WTC11 (cell line): ENCODE measurements at regions not wholly inside any gene's neighbourhood (a gene's known extent, or its start where the extent isn't known, plus 50 kb on each side); places are given as distances from the start of the nearest gene placed in this dataset.

ENCODE experiments used
- ATF1 ChIP-seq: sonication (generic); formaldehyde crosslinking; IDR thresholded peaks from 2 replicates; pipeline ENCODE4 v1.8.1; 2023; ENCODE audit warnings: mild to moderate bottlenecking, moderate library complexity, missing genetic modification reagents
- ETV6 ChIP-seq: sonication (generic); formaldehyde crosslinking; IDR thresholded peaks from 2 replicates; pipeline ENCODE4 v1.8.1; 2022; ENCODE audit warnings: mild to moderate bottlenecking, missing genetic modification reagents
- NR1H2 ChIP-seq: sonication (generic); formaldehyde crosslinking; IDR thresholded peaks from 2 replicates; pipeline ENCODE4 v1.9.0; 2021; ENCODE audit warnings: mild to moderate bottlenecking, moderate library complexity, missing genetic modification reagents
- NR2C2 ChIP-seq: sonication (generic); formaldehyde crosslinking; IDR thresholded peaks from 2 replicates; pipeline ENCODE4 v1.8.0; 2022; ENCODE audit warnings: mild to moderate bottlenecking, missing genetic modification reagents
- NR3C1 ChIP-seq: sonication (generic); formaldehyde crosslinking; conservative IDR thresholded peaks from 2 replicates; pipeline ENCODE4 v1.8.1; 2023; ENCODE audit warnings: low read depth, mild to moderate bottlenecking, missing genetic modification reagents
- RORB ChIP-seq: fragments of 250-450 bp; sonication (Bioruptor Pico); IDR thresholded peaks from 2 replicates; pipeline ENCODE4 v1.9.0; 2021; ENCODE audit warnings: mild to moderate bottlenecking
- SMAD3 ChIP-seq: sonication (generic); formaldehyde crosslinking; IDR thresholded peaks from 2 replicates; pipeline ENCODE4 v1.8.0; 2022; ENCODE audit warnings: missing genetic modification reagents, mild to moderate bottlenecking, borderline replicate concordance
- SP1 ChIP-seq: sonication (generic); formaldehyde crosslinking; conservative IDR thresholded peaks from 2 replicates; pipeline ENCODE4 v1.8.1; 2022; ENCODE audit warnings: missing genetic modification reagents
- TEAD4 ChIP-seq: sonication (generic); formaldehyde crosslinking; IDR thresholded peaks from 2 replicates; pipeline ENCODE4 v1.8.0; 2022; ENCODE audit warnings: mild to moderate bottlenecking, missing genetic modification reagents
- ZBTB21 ChIP-seq: sonication (generic); formaldehyde crosslinking; IDR thresholded peaks from 2 replicates; pipeline ENCODE4 v1.8.1; 2023; ENCODE audit warnings: mild to moderate bottlenecking, missing genetic modification reagents, borderline replicate concordance
- TF ChIP-seq, protein P1 (sequence below): fragments of 200-600 bp; IDR thresholded peaks from 2 replicates; pipeline ENCODE4 v1.8.0; 2022; ENCODE audit warnings: antibody characterized with exemption
- TF ChIP-seq, protein P2 (sequence below): sonication (generic); formaldehyde crosslinking; conservative IDR thresholded peaks from 2 replicates; pipeline ENCODE4 v1.8.1; 2023; ENCODE audit warnings: mild to moderate bottlenecking, low read depth, missing genetic modification reagents, moderate library complexity
- TF ChIP-seq, protein P3 (sequence below): sonication (generic); formaldehyde crosslinking; IDR thresholded peaks from 2 replicates; pipeline ENCODE4 v1.8.1; 2023; ENCODE audit warnings: mild to moderate bottlenecking, missing genetic modification reagents, moderate library complexity
- TF ChIP-seq, protein P4 (sequence below): sonication (generic); formaldehyde crosslinking; IDR thresholded peaks from 2 replicates; pipeline ENCODE4 v1.8.0; 2022; ENCODE audit warnings: mild to moderate bottlenecking, missing genetic modification reagents

DNA sequence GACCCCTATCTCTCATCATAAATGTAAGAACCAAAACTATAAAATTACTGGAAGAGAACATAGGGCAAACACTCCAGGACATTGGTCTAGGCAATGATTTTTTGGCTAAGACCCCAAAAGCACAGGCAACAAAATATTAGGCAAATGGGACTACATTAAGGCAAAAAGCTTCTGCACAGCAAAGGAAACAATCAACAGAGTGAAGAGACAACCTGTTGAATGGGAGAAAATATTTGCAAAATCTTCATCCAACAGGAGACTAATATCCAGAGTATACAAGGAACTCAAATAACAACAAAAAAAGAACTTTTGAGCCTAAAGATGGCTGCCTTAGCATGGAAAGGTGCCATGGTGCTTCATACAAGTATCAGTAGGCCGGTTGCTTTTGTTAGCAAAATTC, 111.1 kb upstream of the FMR1 start:
- TF ChIP-seq, protein P1, sequence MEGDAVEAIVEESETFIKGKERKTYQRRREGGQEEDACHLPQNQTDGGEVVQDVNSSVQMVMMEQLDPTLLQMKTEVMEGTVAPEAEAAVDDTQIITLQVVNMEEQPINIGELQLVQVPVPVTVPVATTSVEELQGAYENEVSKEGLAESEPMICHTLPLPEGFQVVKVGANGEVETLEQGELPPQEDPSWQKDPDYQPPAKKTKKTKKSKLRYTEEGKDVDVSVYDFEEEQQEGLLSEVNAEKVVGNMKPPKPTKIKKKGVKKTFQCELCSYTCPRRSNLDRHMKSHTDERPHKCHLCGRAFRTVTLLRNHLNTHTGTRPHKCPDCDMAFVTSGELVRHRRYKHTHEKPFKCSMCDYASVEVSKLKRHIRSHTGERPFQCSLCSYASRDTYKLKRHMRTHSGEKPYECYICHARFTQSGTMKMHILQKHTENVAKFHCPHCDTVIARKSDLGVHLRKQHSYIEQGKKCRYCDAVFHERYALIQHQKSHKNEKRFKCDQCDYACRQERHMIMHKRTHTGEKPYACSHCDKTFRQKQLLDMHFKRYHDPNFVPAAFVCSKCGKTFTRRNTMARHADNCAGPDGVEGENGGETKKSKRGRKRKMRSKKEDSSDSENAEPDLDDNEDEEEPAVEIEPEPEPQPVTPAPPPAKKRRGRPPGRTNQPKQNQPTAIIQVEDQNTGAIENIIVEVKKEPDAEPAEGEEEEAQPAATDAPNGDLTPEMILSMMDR: no peak
- TF ChIP-seq, protein P2, sequence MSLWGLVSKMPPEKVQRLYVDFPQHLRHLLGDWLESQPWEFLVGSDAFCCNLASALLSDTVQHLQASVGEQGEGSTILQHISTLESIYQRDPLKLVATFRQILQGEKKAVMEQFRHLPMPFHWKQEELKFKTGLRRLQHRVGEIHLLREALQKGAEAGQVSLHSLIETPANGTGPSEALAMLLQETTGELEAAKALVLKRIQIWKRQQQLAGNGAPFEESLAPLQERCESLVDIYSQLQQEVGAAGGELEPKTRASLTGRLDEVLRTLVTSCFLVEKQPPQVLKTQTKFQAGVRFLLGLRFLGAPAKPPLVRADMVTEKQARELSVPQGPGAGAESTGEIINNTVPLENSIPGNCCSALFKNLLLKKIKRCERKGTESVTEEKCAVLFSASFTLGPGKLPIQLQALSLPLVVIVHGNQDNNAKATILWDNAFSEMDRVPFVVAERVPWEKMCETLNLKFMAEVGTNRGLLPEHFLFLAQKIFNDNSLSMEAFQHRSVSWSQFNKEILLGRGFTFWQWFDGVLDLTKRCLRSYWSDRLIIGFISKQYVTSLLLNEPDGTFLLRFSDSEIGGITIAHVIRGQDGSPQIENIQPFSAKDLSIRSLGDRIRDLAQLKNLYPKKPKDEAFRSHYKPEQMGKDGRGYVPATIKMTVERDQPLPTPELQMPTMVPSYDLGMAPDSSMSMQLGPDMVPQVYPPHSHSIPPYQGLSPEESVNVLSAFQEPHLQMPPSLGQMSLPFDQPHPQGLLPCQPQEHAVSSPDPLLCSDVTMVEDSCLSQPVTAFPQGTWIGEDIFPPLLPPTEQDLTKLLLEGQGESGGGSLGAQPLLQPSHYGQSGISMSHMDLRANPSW: no peak
- TF ChIP-seq, protein P3, sequence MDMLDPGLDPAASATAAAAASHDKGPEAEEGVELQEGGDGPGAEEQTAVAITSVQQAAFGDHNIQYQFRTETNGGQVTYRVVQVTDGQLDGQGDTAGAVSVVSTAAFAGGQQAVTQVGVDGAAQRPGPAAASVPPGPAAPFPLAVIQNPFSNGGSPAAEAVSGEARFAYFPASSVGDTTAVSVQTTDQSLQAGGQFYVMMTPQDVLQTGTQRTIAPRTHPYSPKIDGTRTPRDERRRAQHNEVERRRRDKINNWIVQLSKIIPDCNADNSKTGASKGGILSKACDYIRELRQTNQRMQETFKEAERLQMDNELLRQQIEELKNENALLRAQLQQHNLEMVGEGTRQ (CRISPR knock-in tag): no peak
- TF ChIP-seq TEAD4 (CRISPR knock-in tag) (no peak), ZBTB21 (CRISPR knock-in tag) (no peak), ETV6 (CRISPR knock-in tag) (no peak), SMAD3 (CRISPR knock-in tag) (no peak), SP1 (CRISPR knock-in tag) (no peak), ATF1 (CRISPR knock-in tag) (no peak), RORB (CRISPR knock-in tag) (no peak), NR3C1 (no peak), NR1H2 (no peak), NR2C2 (no peak)
- TF ChIP-seq, protein P4, sequence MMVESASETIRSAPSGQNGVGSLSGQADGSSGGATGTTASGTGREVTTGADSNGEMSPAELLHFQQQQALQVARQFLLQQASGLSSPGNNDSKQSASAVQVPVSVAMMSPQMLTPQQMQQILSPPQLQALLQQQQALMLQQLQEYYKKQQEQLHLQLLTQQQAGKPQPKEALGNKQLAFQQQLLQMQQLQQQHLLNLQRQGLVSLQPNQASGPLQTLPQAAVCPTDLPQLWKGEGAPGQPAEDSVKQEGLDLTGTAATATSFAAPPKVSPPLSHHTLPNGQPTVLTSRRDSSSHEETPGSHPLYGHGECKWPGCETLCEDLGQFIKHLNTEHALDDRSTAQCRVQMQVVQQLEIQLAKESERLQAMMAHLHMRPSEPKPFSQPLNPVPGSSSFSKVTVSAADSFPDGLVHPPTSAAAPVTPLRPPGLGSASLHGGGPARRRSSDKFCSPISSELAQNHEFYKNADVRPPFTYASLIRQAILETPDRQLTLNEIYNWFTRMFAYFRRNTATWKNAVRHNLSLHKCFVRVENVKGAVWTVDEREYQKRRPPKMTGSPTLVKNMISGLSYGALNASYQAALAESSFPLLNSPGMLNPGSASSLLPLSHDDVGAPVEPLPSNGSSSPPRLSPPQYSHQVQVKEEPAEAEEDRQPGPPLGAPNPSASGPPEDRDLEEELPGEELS: no peak
